ENCODE measurements at regions not wholly inside any gene's neighbourhood (a gene's known extent, or its start where the extent isn't known, plus 50 kb on each side); places are given as distances from the start of the nearest gene placed in this dataset.
"Not testable (repeated sequence)": the region's sequence is repeated elsewhere in the genome, so short reads cannot be mapped to it uniquely, and the experiment has no call there.

- RAD21 ChIA-PET (ENCODE audit: unreplicated experiment); H3K4me3 ChIP-seq; POLR2A ChIA-PET; H3K36me3 ChIP-seq (ENCODE audit: control insufficient read depth in 2 of 2, insufficient read depth in 2 of 2, low read length in 1 of 2); in situ Hi-C loops (cut with MboI); BruUV-seq (replicated peaks); H3K27me3 ChIP-seq (replicated peaks in 1 of 2; ENCODE audit: control insufficient read depth in 2 of 2, insufficient read depth in 2 of 2, low read length in 1 of 2); FAIRE-seq; ATAC-seq; CTCF ChIA-PET; H3K9me3 ChIP-seq (replicated peaks; ENCODE audit: control insufficient read depth, insufficient read depth, low read length); H2AFZ ChIP-seq (ENCODE audit: control insufficient read depth, low read depth, low read length); H3K79me2 ChIP-seq (ENCODE audit: control insufficient read depth, insufficient read depth, low read length); H3K4me2 ChIP-seq (ENCODE audit: control insufficient read depth, insufficient read depth); H3K9ac ChIP-seq (ENCODE audit: control insufficient read depth, insufficient read depth, low read length); H3K27ac ChIP-seq (ENCODE audit: control insufficient read depth, insufficient read depth); DNase-seq (ENCODE audit: low read depth, low spot score); SMC1A ChIA-PET (ENCODE audit: uncharacterized antibody, unreplicated experiment); intact Hi-C loops (cut with micrococcal nuclease; ENCODE audit: unreplicated experiment); H3K4me1 ChIP-seq (ENCODE audit: control insufficient read depth, insufficient read depth, low read length); H4K20me1 ChIP-seq (ENCODE audit: control insufficient read depth, insufficient read depth): not testable (repeated sequence)
- 45% methylated on average over 3 of the region's 3 CpGs for WGBS (ENCODE audit: insufficient coverage, insufficient replicate concordance, low lambda C conversion rate, missing lambda C conversion rate)
These were observed 270.8 kb upstream of the FRG2C start for GRCh38 chr3:75393288-75393694.

GRCh38 chr3:75394102-75394501, 270.0 kb upstream of the FRG2C start:
- intact Hi-C loops (cut with micrococcal nuclease; ENCODE audit: unreplicated experiment); POLR2A ChIA-PET; FAIRE-seq; CTCF ChIA-PET; BruUV-seq (replicated peaks); ATAC-seq; H3K27ac ChIP-seq (ENCODE audit: control insufficient read depth, insufficient read depth); H4K20me1 ChIP-seq (ENCODE audit: control insufficient read depth, insufficient read depth); RAD21 ChIA-PET (ENCODE audit: unreplicated experiment); H3K9ac ChIP-seq (ENCODE audit: control insufficient read depth, insufficient read depth, low read length); H3K9me3 ChIP-seq (replicated peaks; ENCODE audit: control insufficient read depth, insufficient read depth, low read length); in situ Hi-C loops (cut with MboI); H3K4me3 ChIP-seq; H3K27me3 ChIP-seq (replicated peaks in 1 of 2; ENCODE audit: control insufficient read depth in 2 of 2, insufficient read depth in 2 of 2, low read length in 1 of 2); H3K36me3 ChIP-seq (ENCODE audit: control insufficient read depth in 2 of 2, insufficient read depth in 2 of 2, low read length in 1 of 2); DNase-seq (ENCODE audit: low read depth, low spot score); SMC1A ChIA-PET (ENCODE audit: uncharacterized antibody, unreplicated experiment); H3K4me1 ChIP-seq (ENCODE audit: control insufficient read depth, insufficient read depth, low read length); H3K4me2 ChIP-seq (ENCODE audit: control insufficient read depth, insufficient read depth); H3K79me2 ChIP-seq (ENCODE audit: control insufficient read depth, insufficient read depth, low read length); H2AFZ ChIP-seq (ENCODE audit: control insufficient read depth, low read depth, low read length): not testable (repeated sequence)
- WGBS (ENCODE audit: insufficient coverage, insufficient replicate concordance, low lambda C conversion rate, missing lambda C conversion rate) = 58% methylated on average over 7 of the region's 7 CpGs

DNA sequence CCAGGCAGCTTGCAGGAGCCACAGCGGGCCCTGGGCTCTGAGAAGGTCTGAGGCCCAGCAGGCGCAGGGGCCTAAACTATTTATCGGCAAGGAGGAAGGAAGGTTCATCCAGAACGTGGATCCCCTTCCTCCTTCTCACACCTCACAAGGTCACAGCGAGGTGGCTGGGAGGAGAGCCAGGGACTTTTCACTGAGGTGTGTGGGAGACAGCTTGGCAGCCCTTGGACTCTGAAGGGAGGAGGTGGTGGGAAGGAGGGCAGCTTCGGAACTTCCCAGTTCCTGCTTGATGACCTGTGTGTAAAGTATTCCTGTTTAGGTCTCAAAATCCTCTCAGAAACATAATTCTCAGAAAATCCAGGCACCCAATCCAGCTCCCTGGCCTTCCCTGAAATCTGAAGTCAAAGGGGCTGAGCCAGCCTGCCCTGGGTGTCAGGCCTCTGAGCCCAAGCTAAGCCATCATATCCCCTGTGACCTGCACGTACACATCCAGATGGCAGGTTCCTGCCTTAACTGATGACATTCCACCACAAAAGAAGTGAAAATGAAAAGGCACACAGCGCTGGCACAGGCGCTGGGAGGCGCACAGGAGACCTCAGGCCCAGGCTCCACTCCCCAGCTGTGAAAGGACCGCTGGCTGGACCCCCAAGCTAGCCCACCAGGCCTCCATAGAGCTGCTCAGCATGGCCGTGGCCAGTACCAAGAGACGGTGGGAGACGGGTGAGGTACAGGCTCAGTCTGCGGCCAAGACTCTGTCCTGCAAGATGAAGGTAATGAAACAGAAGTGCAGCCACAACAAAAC, 269.4 kb upstream of the FRG2C start:
- SMC1A ChIA-PET (ENCODE audit: uncharacterized antibody, unreplicated experiment); BruUV-seq (replicated peaks); FAIRE-seq; H3K36me3 ChIP-seq (ENCODE audit: control insufficient read depth in 2 of 2, insufficient read depth in 2 of 2, low read length in 1 of 2); H3K27me3 ChIP-seq (replicated peaks in 1 of 2; ENCODE audit: control insufficient read depth in 2 of 2, insufficient read depth in 2 of 2, low read length in 1 of 2); DNase-seq (ENCODE audit: low read depth, low spot score); intact Hi-C loops (cut with micrococcal nuclease; ENCODE audit: unreplicated experiment); H3K4me1 ChIP-seq (ENCODE audit: control insufficient read depth, insufficient read depth, low read length); RAD21 ChIA-PET (ENCODE audit: unreplicated experiment); CTCF ChIA-PET; H3K4me2 ChIP-seq (ENCODE audit: control insufficient read depth, insufficient read depth); in situ Hi-C loops (cut with MboI); H3K9me3 ChIP-seq (replicated peaks; ENCODE audit: control insufficient read depth, insufficient read depth, low read length); H3K27ac ChIP-seq (ENCODE audit: control insufficient read depth, insufficient read depth); POLR2A ChIA-PET; H3K9ac ChIP-seq (ENCODE audit: control insufficient read depth, insufficient read depth, low read length); H3K79me2 ChIP-seq (ENCODE audit: control insufficient read depth, insufficient read depth, low read length); ATAC-seq; H3K4me3 ChIP-seq; H2AFZ ChIP-seq (ENCODE audit: control insufficient read depth, low read depth, low read length); H4K20me1 ChIP-seq (ENCODE audit: control insufficient read depth, insufficient read depth): not testable (repeated sequence)
- WGBS (ENCODE audit: insufficient coverage, insufficient replicate concordance, low lambda C conversion rate, missing lambda C conversion rate) = 53% methylated on average over 15 of the region's 15 CpGs

Data from GM12878 (cell line).